G401.6 (cell line): ENCODE measurements at regions not wholly inside any gene's neighbourhood (a gene's known extent, or its start where the extent isn't known, plus 50 kb on each side); places are given as distances from the start of the nearest gene placed in this dataset.

Experiments used
- FAIRE-seq: peaks from 2 replicates; lab custom pipeline; 2012; peaks lifted over from hg19 to GRCh38; lab: Jason Lieb, UNC

- no peak for FAIRE-seq
Measured at GRCh38 chr17:45720386-45720785, 63.7 kb upstream of the CRHR1 start.

- FAIRE-seq = no peak
Measured at GRCh38 chr17:45722161-45722560, 62.0 kb upstream of the CRHR1 start.

- FAIRE-seq = no peak
Measured at GRCh38 chr17:45729294-45729907, 54.7 kb upstream of the CRHR1 start.

GRCh38 chr17:45730192-45730591, 53.9 kb upstream of the CRHR1 start:
- no peak for FAIRE-seq

GRCh38 chr17:45731459-45731858, 52.7 kb upstream of the CRHR1 start:
- no peak for FAIRE-seq

- no peak for FAIRE-seq
Measured at GRCh38 chr17:45732926-45733505, 51.1 kb upstream of the CRHR1 start.

GRCh38 chr17:45733781-45734180, 50.3 kb upstream of the CRHR1 start:
- no peak for FAIRE-seq
